K562 (cell line): ENCODE measurements at regions not wholly inside any gene's neighbourhood (a gene's known extent, or its start where the extent isn't known, plus 50 kb on each side); places are given as distances from the start of the nearest gene placed in this dataset.

Source experiments
- ATAC-seq: fragments of 200-7000 bp; cut with Tn5 transposase; 3 replicates; pipeline ENCODE4 v1.9.1; 2020; ENCODE audit warnings: moderate library complexity
- BruUV-seq: library from RNA; stranded (reverse); fragments of 400-500 nt; replicated peaks from 2 replicates; lab custom pipeline; 2021; lab: Mats Ljungman, UMichigan
- CTCF ChIA-PET: fragments of 300-600 bp; formaldehyde crosslinking; extraction: SDS; loops from one replicate; lab custom pipeline; 2021; ENCODE audit warnings: low intra/inter-chr PET ratio; lab: Yijun Ruan, JAX
- POLR2A ChIA-PET: fragments of 300-600, 350-650 bp; sonication (Branson Sonifier 250); formaldehyde crosslinking; extraction: SDS; loops from one replicate; lab custom pipeline; 2021; ENCODE audit warnings: antibody characterized with exemption, inconsistent platforms; lab: Yijun Ruan, JAX
- DNase-seq, 4 experiments: peaks; one replicate each; pipeline versions ENCODE4 v3.0.0 to v3.0.0-alpha.2; 2011 to 2018; ENCODE audit warnings: low spot score in 3 of 4, mixed read lengths in 3 of 4; ENCODE audit errors: extremely low read depth in 1 of 4
- FAIRE-seq: peaks from 2 replicates; lab custom pipeline; 2011; peaks lifted over from hg19 to GRCh38; lab: Jason Lieb, UNC
- H2AFZ ChIP-seq: 2 replicates; pipeline ENCODE4 v1.6.0; 2011; ENCODE audit warnings: low read depth, low read length, control low read depth, inconsistent platforms
- H3K27ac ChIP-seq: fragments of 200-600 bp; 3 replicates; pipeline ENCODE4 v1.8.0; 2011; ENCODE audit warnings: low read depth, mild to moderate bottlenecking, control low read depth, inconsistent platforms, low read length, moderate library complexity, mixed read lengths; ENCODE audit errors: extremely low read depth
- H3K27me3 ChIP-seq, 2 experiments: fragments of 300-600 bp in 1 of 2; 2 replicates in 1 of 2; 3 replicates in 1 of 2; pipeline versions ENCODE4 v1.6.0 to v1.8.0; 2011; ENCODE audit warnings: inconsistent platforms in 2 of 2, low read length in 2 of 2, mild to moderate bottlenecking in 1 of 2, mixed read lengths in 1 of 2, moderate library complexity in 1 of 2; ENCODE audit not compliant: control insufficient read depth in 2 of 2, insufficient read depth in 2 of 2
- H3K36me3 ChIP-seq: fragments of 300-600 bp; 3 replicates; pipeline ENCODE4 v1.8.0; 2011; ENCODE audit warnings: mild to moderate bottlenecking, low read length, inconsistent platforms; ENCODE audit not compliant: control insufficient read depth, insufficient read depth
- H3K4me1 ChIP-seq, 2 experiments: fragments of 200-600 bp in 1 of 2; replicated peaks in 1 of 2; 2 replicates in 1 of 2; 3 replicates in 1 of 2; pipeline versions ENCODE4 v1.5.1 to v1.8.0; 2011; ENCODE audit warnings: inconsistent platforms in 2 of 2, low read length in 2 of 2, mild to moderate bottlenecking in 1 of 2, mixed read lengths in 1 of 2, moderate library complexity in 1 of 2; ENCODE audit not compliant: control insufficient read depth in 2 of 2, insufficient read depth in 2 of 2
- H3K4me2 ChIP-seq: 2 replicates; pipeline ENCODE4 v1.6.1; 2011; ENCODE audit warnings: low read length, control low read depth, inconsistent platforms, mixed read lengths; ENCODE audit not compliant: insufficient read depth
- H3K4me3 ChIP-seq: fragments of 200-600 bp; sonication (generic), shearing (Covaris generic); 2 replicates; pipeline ENCODE4 v1.5.1; 2016; ENCODE audit warnings: control low read depth, inconsistent platforms
- H3K79me2 ChIP-seq: fragments of 200-600 bp; 3 replicates; pipeline ENCODE4 v1.8.0; 2011; ENCODE audit warnings: low read length, inconsistent platforms; ENCODE audit not compliant: control insufficient read depth, insufficient read depth
- H3K9ac ChIP-seq, 2 experiments: 2 replicates each; pipeline versions ENCODE4 v1.6.0 to v1.6.1; 2011; ENCODE audit warnings: low read depth in 2 of 2, low read length in 2 of 2, control low read depth in 1 of 2, inconsistent platforms in 1 of 2, mild to moderate bottlenecking in 1 of 2, mixed read lengths in 1 of 2; ENCODE audit not compliant: insufficient read depth in 1 of 2
- H3K9me1 ChIP-seq: one replicate; pipeline ENCODE4 v1.6.0; 2011; ENCODE audit warnings: inconsistent platforms, mild to moderate bottlenecking, low read length, moderate library complexity; ENCODE audit not compliant: control insufficient read depth, insufficient read depth
- H3K9me3 ChIP-seq: replicated peaks from 2 replicates; pipeline ENCODE4 v1.5.1; 2011; ENCODE audit warnings: low read depth, low read length, inconsistent platforms; ENCODE audit not compliant: control insufficient read depth, insufficient read depth
- H4K20me1 ChIP-seq: replicated peaks from 2 replicates; pipeline ENCODE4 v1.6.1; 2011; ENCODE audit warnings: low read length, inconsistent platforms, mixed read lengths; ENCODE audit not compliant: control insufficient read depth, insufficient read depth
- BHLHE40 ChIP-seq: IDR thresholded peaks from 2 replicates; pipeline ENCODE4 v1.6.1; 2011; ENCODE audit warnings: low read length, improper control_type of control experiment
- ELK3 ChIP-seq: fragments of 450-650 bp; formaldehyde crosslinking; IDR thresholded peaks from 2 replicates; pipeline ENCODE4 v1.4.0; 2020; ENCODE audit warnings: mild to moderate bottlenecking
- HDAC6 ChIP-seq: IDR thresholded peaks from 2 replicates; pipeline ENCODE4 v1.6.1; 2012; ENCODE audit warnings: low read depth, mild to moderate bottlenecking, control low read depth, inconsistent platforms, low read length, moderate library complexity
- MLLT1 ChIP-seq, 2 experiments: fragments of 450-650 bp; IDR thresholded peaks; 2 replicates each; pipeline ENCODE4 v1.6.1; 2016
- NUFIP1 ChIP-seq: fragments of 450-650 bp; IDR thresholded peaks from 2 replicates; pipeline ENCODE4 v1.6.1; 2018; ENCODE audit not compliant: partially characterized antibody
- PCBP2 ChIP-seq: fragments of 200-400 bp; formaldehyde crosslinking; IDR thresholded peaks from 2 replicates; pipeline ENCODE4 v1.6.1; 2018; ENCODE audit warnings: low read length, low read depth, mild to moderate bottlenecking, moderate library complexity; ENCODE audit not compliant: poor library complexity, severe bottlenecking
- POLR2B ChIP-seq: fragments of 450-650 bp; IDR thresholded peaks from 2 replicates; pipeline ENCODE4 v1.6.1; 2018; ENCODE audit warnings: low read depth; ENCODE audit not compliant: partially characterized antibody
- RFX1 ChIP-seq: fragments of 450-650 bp; IDR thresholded peaks from 2 replicates; pipeline ENCODE4 v1.6.1; 2016; ENCODE audit warnings: mild to moderate bottlenecking, moderate library complexity
- SPI1 ChIP-seq: IDR thresholded peaks from 2 replicates; pipeline ENCODE4 v1.6.1; 2011; ENCODE audit warnings: low read depth, low read length, control low read depth, borderline replicate concordance
- ZNF561 ChIP-seq: fragments of 450-650 bp; formaldehyde crosslinking; conservative IDR thresholded peaks from 2 replicates; pipeline ENCODE4 v1.4.0; 2020; ENCODE audit warnings: mild to moderate bottlenecking, moderate library complexity
- ZNF717 ChIP-seq: fragments of 250-450 bp; sonication (Bioruptor Pico); IDR thresholded peaks from 2 replicates; pipeline ENCODE4 v1.5.0; 2021
- WGBS: fragments of 100-300 bp; shearing (Covaris generic); methylation state at CpG from one replicate; pipeline ENCODE4 v1.1.6; 2016; ENCODE audit warnings: low coverage, mixed read lengths; ENCODE audit not compliant: insufficient coverage; ENCODE audit errors: missing lambda C conversion rate; 5-methylcytosine and 5-hydroxymethylcytosine counted together
- in situ Hi-C: fragments of 300-500 bp; cut with MboI; formaldehyde crosslinking; loops from 4 replicates; pipeline ENCODE4 v1.15.0; 2018; ENCODE audit warnings: inconsistent platforms, mixed read lengths
- intact Hi-C: fragments of 100-400 bp; cut with micrococcal nuclease; formaldehyde crosslinking; loops from 2 replicates; pipeline ENCODE4 v1.14.2; 2022

GRCh38 chr2:56084111-56084901 is 99.5 kb upstream of the CCDC85A start:
- H3K79me2 ChIP-seq = no peaks in the 10 kb centered on the region
- H3K4me1 ChIP-seq = no peaks in the 10 kb centered on the region
- intact Hi-C loops (no loop called here), in situ Hi-C loops (no loop called here)
- H3K9ac ChIP-seq = no peak overlapping the region
- H2AFZ ChIP-seq = no peak overlapping the region
- no peaks in the 10 kb centered on the region for H3K9me1 ChIP-seq
- POLR2A ChIA-PET = no interaction called here
- no peaks in the 10 kb centered on the region for H3K36me3 ChIP-seq
- no peak overlapping the region for H3K4me3 ChIP-seq
- no peak for FAIRE-seq
- no TSS peak for BruUV-seq
- peaks cover 0 to 4% of the 10 kb centered on the region in 2 experiments; a peak in 1 of 5 replicates for H3K27me3 ChIP-seq
- H3K4me2 ChIP-seq = no peak overlapping the region
- no peaks in the 10 kb centered on the region for H4K20me1 ChIP-seq
- no peak overlapping the region for H3K27ac ChIP-seq
- no peaks in the 10 kb centered on the region for H3K9me3 ChIP-seq
- TF ChIP-seq NUFIP1 (no peak), RFX1 (peak; percentile 34; the same call in 1 of the 2 replicates), HDAC6 (no peak), BHLHE40 (0 out of 2 replicates have a peak, but pooled peaks have one; percentile 10)
- CTCF ChIA-PET = no interaction called here
- 11% methylated on average over 5 of the region's 5 CpGs for WGBS
- DNase-seq = no peak
- no peak for ATAC-seq

- Histone ChIP-seq H3K4me3 (no peak overlapping the region), H3K27me3 (peaks cover 0 to 4% of the 10 kb centered on the region in 2 experiments; a peak in 1 of 5 replicates), H3K36me3 (no peaks in the 10 kb centered on the region), H3K9me1 (no peaks in the 10 kb centered on the region), H2AFZ (0 out of 2 replicates have a peak overlapping the region, but pooled peaks have one; percentile 25), H3K9me3 (no peaks in the 10 kb centered on the region), H3K4me1 (no peaks in the 10 kb centered on the region), H3K4me2 (peak overlapping the region; percentile 4; the same call in 1 of the 2 replicates), H3K79me2 (no peaks in the 10 kb centered on the region), H3K9ac (no peak overlapping the region), H3K27ac (no peak overlapping the region), H4K20me1 (no peaks in the 10 kb centered on the region)
- no peak for DNase-seq
- no TSS peak for BruUV-seq
- in situ Hi-C loops = no loop called here
- CTCF ChIA-PET = interaction anchor here (0.7 kb wide), 1 partner anchor 402 kb away, joined by 3 read pairs; no protein-coding TSS in a partner anchor
- TF ChIP-seq ZNF717 (CRISPR knock-in tag) (no peak), MLLT1 (IDR thresholded peaks at IDR 0.05) (no peak), ELK3 (no peak), ZNF561 (no peak), SPI1 (no peak), POLR2B (no peak), PCBP2 (no peak)
- FAIRE-seq = no peak
- intact Hi-C loops = no loop called here
- 9% methylated on average over 7 of the region's 7 CpGs for WGBS
- POLR2A ChIA-PET = interaction anchor here (0.7 to 1.1 kb wide), 3 partner anchors 10 to 27 kb away, joined by 3 to 4 read pairs (median 4); no protein-coding TSS in a partner anchor
- no peak for ATAC-seq
These were observed 97.5 kb upstream of the CCDC85A start for GRCh38 chr2:56086336-56086735.
